K562 (cell line): ENCODE measurements at regions not wholly inside any gene's neighbourhood (a gene's known extent, or its start where the extent isn't known, plus 50 kb on each side); places are given as distances from the start of the nearest gene placed in this dataset.

ENCODE experiments used
- PCBP2 ChIP-seq: fragments of 200-400 bp; formaldehyde crosslinking; IDR thresholded peaks from 2 replicates; pipeline ENCODE4 v1.6.1; 2018; ENCODE audit warnings: low read length, low read depth, mild to moderate bottlenecking, moderate library complexity; ENCODE audit not compliant: poor library complexity, severe bottlenecking
- SMAD4 ChIP-seq: fragments of 250-450 bp; sonication (Bioruptor Pico); conservative IDR thresholded peaks from 2 replicates; pipeline ENCODE4 v1.8.0; 2021; ENCODE audit warnings: inconsistent platforms, mild to moderate bottlenecking, moderate library complexity

- TF ChIP-seq SMAD4 (CRISPR knock-in tag) (no peak), PCBP2 (no peak)
These were observed 821.6 kb downstream of the DNAJB9 start for GRCh38 chr7:109391240-109391639.
